ENCODE measurements at regions not wholly inside any gene's neighbourhood (a gene's known extent, or its start where the extent isn't known, plus 50 kb on each side); places are given as distances from the start of the nearest gene placed in this dataset.

GRCh38 chr10:105921348-105921747 is 1243.2 kb downstream of the SORCS1 start:
- Histone ChIP-seq H3K23ac (ENCODE audit: low read depth, low read length) (no peak overlapping the region), H2AK9ac (replicated peaks; ENCODE audit: low read depth, low read length, poor library complexity) (no peak overlapping the region), H2BK20ac (ENCODE audit: low read depth, low read length) (no peak overlapping the region), H3K18ac (ENCODE audit: low read depth, low read length) (no peak overlapping the region), H3K4ac (ENCODE audit: low read depth, low read length) (no peak overlapping the region), H2AK5ac (ENCODE audit: low read depth, low read length) (no peak overlapping the region), H4K5ac (ENCODE audit: low read depth, low read length) (no peak overlapping the region), H2BK120ac (ENCODE audit: low read depth, low read length) (no peak overlapping the region), H3K9me3 (ENCODE audit: control insufficient read depth, insufficient read depth, low read length) (peaks cover 13% of the 10 kb centered on the region), H3K14ac (replicated peaks; ENCODE audit: low read depth, low read length) (no peak overlapping the region), H3K36me3 (ENCODE audit: control insufficient read depth, insufficient read depth, low read length) (no peaks in the 10 kb centered on the region), H4K8ac (ENCODE audit: low read depth in 2 of 2, low read length in 2 of 2) (no peak overlapping the region), H3K4me1 (ENCODE audit: control insufficient read depth, insufficient read depth, low read length) (no peaks in the 10 kb centered on the region), H3K56ac (ENCODE audit: extremely low read depth, insufficient read depth, low read length) (no peak overlapping the region), H2BK15ac (ENCODE audit: low read depth, low read length) (no peak overlapping the region), H3K27ac (ENCODE audit: insufficient read depth, low read length) (no peak overlapping the region), H4K91ac (ENCODE audit: insufficient read depth, low read depth, low read length) (no peak overlapping the region), H2AFZ (replicated peaks; ENCODE audit: low read length, poor library complexity) (no peak overlapping the region), H3K27me3 (ENCODE audit: control insufficient read depth, insufficient read depth, low read length) (no peaks in the 10 kb centered on the region), H3K4me3 (ENCODE audit: insufficient read depth, low read depth, low read length) (no peak overlapping the region), H3K9me1 (ENCODE audit: insufficient read depth, low read length) (no peaks in the 10 kb centered on the region), H2BK5ac (ENCODE audit: low read depth, low read length, poor library complexity, severe bottlenecking) (no peak overlapping the region), H3K4me2 (ENCODE audit: low read depth, low read length) (no peak overlapping the region), H4K20me1 (ENCODE audit: insufficient read depth, low read length) (no peaks in the 10 kb centered on the region), H3K79me1 (ENCODE audit: low read depth in 1 of 2, low read length in 2 of 2) (no peaks in the 10 kb centered on the region), H3K9ac (ENCODE audit: low read depth, low read length) (no peak overlapping the region)
- intact Hi-C loops (cut with micrococcal nuclease) (no loop called here), dilution Hi-C loops (cut with HindIII; ENCODE audit: low sequenced_read_pairs, unreplicated experiment) (no loop called here), in situ Hi-C loops (cut with MboI; ENCODE audit: low sequenced_read_pairs) (no loop called here)
- no peak for DNase-seq
- POLR2A ChIA-PET (ENCODE audit: unreplicated experiment), result no interaction called here
- CTCF ChIA-PET, result no interaction called here
- ATAC-seq (ENCODE audit: low read depth), result no peak
- BruUV-seq (replicated peaks), result no TSS peak
- no CpG with 5 or more reads among the region's 3 CpGs for WGBS, 2 experiments (ENCODE audit: extremely low coverage in 2 of 2, insufficient read length in 1 of 2)
- no peak for TF ChIP-seq SMC3 (IDR thresholded peaks at IDR 0.05; ENCODE audit: low read depth, low read length)
- TF ChIP-seq POLR2A (IDR thresholded peaks at IDR 0.05; ENCODE audit: low read depth, low read length), result no peak
- no peak for TF ChIP-seq ELK1 (IDR thresholded peaks at IDR 0.05; ENCODE audit: borderline replicate concordance, low read depth, low read length)
- no peak for TF ChIP-seq MAZ (IDR thresholded peaks at IDR 0.05; ENCODE audit: borderline replicate concordance, low read depth, low read length)
- no peak for TF ChIP-seq RAD21 (IDR thresholded peaks at IDR 0.05; ENCODE audit: low read length)
- no peak for TF ChIP-seq CTCF (conservative IDR thresholded peaks at IDR 0.05; ENCODE audit: low read depth, low read length)
- TF ChIP-seq NFE2L2 (IDR thresholded peaks at IDR 0.05; ENCODE audit: low read depth, low read length), result no peak
